Panc1 (cell line): ENCODE measurements at regions not wholly inside any gene's neighbourhood (a gene's known extent, or its start where the extent isn't known, plus 50 kb on each side); places are given as distances from the start of the nearest gene placed in this dataset.

Source experiments
- ATAC-seq: fragments of 200-7000 bp; cut with Tn5 transposase; 2 replicates; pipeline ENCODE4 v1.9.1; 2020; ENCODE audit warnings: mild to moderate bottlenecking, moderate library complexity
- BruUV-seq: library from RNA; stranded (reverse); fragments of 400-500 nt; replicated peaks from 2 replicates; lab custom pipeline; 2021; lab: Mats Ljungman, UMichigan
- CTCF ChIA-PET: fragments of 300-600 bp; sonication (Branson Sonifier 250); formaldehyde crosslinking; loops from one replicate; lab custom pipeline; 2022; ENCODE audit warnings: antibody characterized with exemption; lab: Charles Lee
- POLR2A ChIA-PET: fragments of 300-600 bp; sonication (Branson Sonifier 250); formaldehyde crosslinking; loops from one replicate; lab custom pipeline; 2022; ENCODE audit warnings: antibody characterized with exemption; lab: Charles Lee
- DNase-seq: peaks from one replicate; pipeline ENCODE4 v3.0.0-alpha.2; 2010; ENCODE audit warnings: low read depth, low spot score
- H3K27ac ChIP-seq: 2 replicates; pipeline ENCODE4 v1.5.1; 2011; ENCODE audit warnings: mild to moderate bottlenecking, low read length, inconsistent platforms
- H3K27me3 ChIP-seq: fragments of 200-500 bp; sonication (Bioruptor generic); 2 replicates; pipeline ENCODE4 v1.6.0; 2014; ENCODE audit warnings: low read length, inconsistent platforms; ENCODE audit not compliant: control insufficient read depth, insufficient read depth
- H3K36me3 ChIP-seq: fragments of 200-500 bp; sonication (Bioruptor generic); 2 replicates; pipeline ENCODE4 v1.5.1; 2014; ENCODE audit warnings: inconsistent platforms, mild to moderate bottlenecking, low read length, moderate library complexity; ENCODE audit not compliant: control insufficient read depth, insufficient read depth
- H3K4me1 ChIP-seq: 2 replicates; pipeline ENCODE4 v1.5.1; 2011; ENCODE audit warnings: inconsistent platforms, mild to moderate bottlenecking, low read length, moderate library complexity; ENCODE audit not compliant: control insufficient read depth, insufficient read depth
- H3K4me3 ChIP-seq, 2 experiments: 2 replicates each; pipeline ENCODE4 v1.5.1; 2011 to 2012; ENCODE audit warnings: low read depth in 2 of 2, low read length in 2 of 2, mild to moderate bottlenecking in 2 of 2, inconsistent platforms in 1 of 2, moderate library complexity in 1 of 2
- H3K9me3 ChIP-seq: fragments of 200-500 bp; sonication (Bioruptor generic); 2 replicates; pipeline ENCODE4 v1.5.1; 2014; ENCODE audit warnings: low read depth, mild to moderate bottlenecking, inconsistent platforms, low read length, moderate library complexity; ENCODE audit not compliant: control insufficient read depth, insufficient read depth
- POLR2AphosphoS5 ChIP-seq: IDR thresholded peaks from 2 replicates; pipeline ENCODE4 v1.6.1; 2012; ENCODE audit warnings: mild to moderate bottlenecking, low read depth, low read length, moderate library complexity
- SIN3A ChIP-seq: IDR thresholded peaks from 2 replicates; pipeline ENCODE4 v1.6.1; 2012; ENCODE audit warnings: low read depth, mild to moderate bottlenecking, low read length, moderate library complexity, borderline replicate concordance; ENCODE audit not compliant: insufficient read depth
- TCF7L2 ChIP-seq: IDR thresholded peaks from 2 replicates; pipeline ENCODE4 v1.6.1; 2011; ENCODE audit warnings: mild to moderate bottlenecking, low read depth, low read length, inconsistent platforms
- in situ Hi-C: cut with HindIII; loops from 2 replicates; pipeline ENCODE4 v1.10.0; 2016; ENCODE audit warnings: low sequenced_read_pairs, low pct_unique_long_range_greater_than_20kb
- intact Hi-C: fragments of 100-400 bp; cut with micrococcal nuclease; formaldehyde crosslinking; loops from one replicate; pipeline ENCODE4 v1.10.0; 2022; ENCODE audit not compliant: unreplicated experiment
- TF ChIP-seq, protein P1 (sequence below): fragments of 450-650 bp; IDR thresholded peaks from 2 replicates; pipeline ENCODE4 v1.5.1; 2017; ENCODE audit warnings: mild to moderate bottlenecking
- TF ChIP-seq, protein P2 (sequence below), 2 experiments: IDR thresholded peaks; 2 replicates each; pipeline ENCODE4 v1.6.1; 2011 to 2012; ENCODE audit warnings: low read depth in 2 of 2, control low read depth in 1 of 2, low read length in 1 of 2, mild to moderate bottlenecking in 1 of 2, moderate library complexity in 1 of 2; ENCODE audit not compliant: insufficient read depth in 1 of 2

DNA sequence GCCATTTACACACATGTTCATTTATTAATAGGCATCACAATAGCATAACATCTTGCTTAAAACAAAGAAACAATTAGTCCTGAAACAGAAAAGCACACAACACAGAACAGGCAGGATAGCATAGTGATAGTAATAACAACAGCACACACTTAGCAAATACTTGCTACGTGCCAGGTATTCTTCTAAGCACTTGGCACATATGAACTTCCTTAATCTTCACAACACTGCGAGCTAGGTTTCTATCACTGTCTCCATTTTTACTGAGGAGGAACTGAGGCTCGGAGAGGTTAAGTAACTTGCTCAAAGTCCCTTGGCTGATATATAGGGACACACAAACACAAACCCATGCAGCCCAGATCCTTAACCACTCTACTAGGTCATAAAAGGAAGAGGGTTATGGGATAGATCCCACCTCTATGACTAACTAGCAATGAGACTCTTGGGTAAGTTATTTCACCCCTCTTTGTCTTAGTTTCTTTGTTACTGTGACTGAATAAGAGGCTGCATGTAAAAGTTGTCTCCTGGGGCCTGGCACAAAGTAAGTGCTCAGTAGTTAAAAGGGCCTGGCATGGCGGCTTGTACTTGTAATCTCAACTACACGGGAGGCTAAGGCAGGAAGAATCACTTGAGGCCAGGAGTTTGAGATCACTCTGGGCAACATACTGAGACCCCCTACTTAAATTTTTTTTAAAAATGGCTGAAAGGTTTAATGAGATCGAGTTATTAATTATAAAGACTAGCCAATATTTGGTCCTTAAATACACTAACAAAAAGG is 181.0 kb upstream of the RHOBTB1 start:
- intact Hi-C loops (no loop called here), in situ Hi-C loops (no loop called here)
- no TSS peak for BruUV-seq
- ATAC-seq (no peak), DNase-seq (no peak)
- H3K36me3 ChIP-seq = no peaks in the 10 kb centered on the region
- H3K27me3 ChIP-seq = no peaks in the 10 kb centered on the region; the same call in 1 of the 2 replicates
- TF ChIP-seq TCF7L2 (no peak), SIN3A (no peak), POLR2AphosphoS5 (no peak)
- TF ChIP-seq, protein P1, sequence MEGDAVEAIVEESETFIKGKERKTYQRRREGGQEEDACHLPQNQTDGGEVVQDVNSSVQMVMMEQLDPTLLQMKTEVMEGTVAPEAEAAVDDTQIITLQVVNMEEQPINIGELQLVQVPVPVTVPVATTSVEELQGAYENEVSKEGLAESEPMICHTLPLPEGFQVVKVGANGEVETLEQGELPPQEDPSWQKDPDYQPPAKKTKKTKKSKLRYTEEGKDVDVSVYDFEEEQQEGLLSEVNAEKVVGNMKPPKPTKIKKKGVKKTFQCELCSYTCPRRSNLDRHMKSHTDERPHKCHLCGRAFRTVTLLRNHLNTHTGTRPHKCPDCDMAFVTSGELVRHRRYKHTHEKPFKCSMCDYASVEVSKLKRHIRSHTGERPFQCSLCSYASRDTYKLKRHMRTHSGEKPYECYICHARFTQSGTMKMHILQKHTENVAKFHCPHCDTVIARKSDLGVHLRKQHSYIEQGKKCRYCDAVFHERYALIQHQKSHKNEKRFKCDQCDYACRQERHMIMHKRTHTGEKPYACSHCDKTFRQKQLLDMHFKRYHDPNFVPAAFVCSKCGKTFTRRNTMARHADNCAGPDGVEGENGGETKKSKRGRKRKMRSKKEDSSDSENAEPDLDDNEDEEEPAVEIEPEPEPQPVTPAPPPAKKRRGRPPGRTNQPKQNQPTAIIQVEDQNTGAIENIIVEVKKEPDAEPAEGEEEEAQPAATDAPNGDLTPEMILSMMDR = no peak
- TF ChIP-seq, protein P2, sequence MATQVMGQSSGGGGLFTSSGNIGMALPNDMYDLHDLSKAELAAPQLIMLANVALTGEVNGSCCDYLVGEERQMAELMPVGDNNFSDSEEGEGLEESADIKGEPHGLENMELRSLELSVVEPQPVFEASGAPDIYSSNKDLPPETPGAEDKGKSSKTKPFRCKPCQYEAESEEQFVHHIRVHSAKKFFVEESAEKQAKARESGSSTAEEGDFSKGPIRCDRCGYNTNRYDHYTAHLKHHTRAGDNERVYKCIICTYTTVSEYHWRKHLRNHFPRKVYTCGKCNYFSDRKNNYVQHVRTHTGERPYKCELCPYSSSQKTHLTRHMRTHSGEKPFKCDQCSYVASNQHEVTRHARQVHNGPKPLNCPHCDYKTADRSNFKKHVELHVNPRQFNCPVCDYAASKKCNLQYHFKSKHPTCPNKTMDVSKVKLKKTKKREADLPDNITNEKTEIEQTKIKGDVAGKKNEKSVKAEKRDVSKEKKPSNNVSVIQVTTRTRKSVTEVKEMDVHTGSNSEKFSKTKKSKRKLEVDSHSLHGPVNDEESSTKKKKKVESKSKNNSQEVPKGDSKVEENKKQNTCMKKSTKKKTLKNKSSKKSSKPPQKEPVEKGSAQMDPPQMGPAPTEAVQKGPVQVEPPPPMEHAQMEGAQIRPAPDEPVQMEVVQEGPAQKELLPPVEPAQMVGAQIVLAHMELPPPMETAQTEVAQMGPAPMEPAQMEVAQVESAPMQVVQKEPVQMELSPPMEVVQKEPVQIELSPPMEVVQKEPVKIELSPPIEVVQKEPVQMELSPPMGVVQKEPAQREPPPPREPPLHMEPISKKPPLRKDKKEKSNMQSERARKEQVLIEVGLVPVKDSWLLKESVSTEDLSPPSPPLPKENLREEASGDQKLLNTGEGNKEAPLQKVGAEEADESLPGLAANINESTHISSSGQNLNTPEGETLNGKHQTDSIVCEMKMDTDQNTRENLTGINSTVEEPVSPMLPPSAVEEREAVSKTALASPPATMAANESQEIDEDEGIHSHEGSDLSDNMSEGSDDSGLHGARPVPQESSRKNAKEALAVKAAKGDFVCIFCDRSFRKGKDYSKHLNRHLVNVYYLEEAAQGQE (IDR thresholded peaks at IDR 0.05; ENCODE audit: insufficient read depth in 1 of 2, low read depth in 2 of 2, low read length in 1 of 2) = no peak
- H3K27ac ChIP-seq = no peak overlapping the region
- ChIA-PET CTCF (no interaction called here), POLR2A (no interaction called here)
- H3K4me3 ChIP-seq = no peak overlapping the region
- H3K9me3 ChIP-seq = no peaks in the 10 kb centered on the region
- no peaks in the 10 kb centered on the region for H3K4me1 ChIP-seq

- peaks cover 4% of the 10 kb centered on the region for H3K27me3 ChIP-seq
- no peak overlapping the region for H3K4me3 ChIP-seq
- H3K36me3 ChIP-seq = no peaks in the 10 kb centered on the region
- intact Hi-C loops = no loop called here
- ChIA-PET CTCF (no interaction called here), POLR2A (no interaction called here)
- ATAC-seq (no peak), DNase-seq (no peak)
- H3K4me1 ChIP-seq = no peaks in the 10 kb centered on the region
- H3K9me3 ChIP-seq = no peaks in the 10 kb centered on the region
- no TSS peak for BruUV-seq
- TF ChIP-seq TCF7L2 (no peak), SIN3A (no peak)
- in situ Hi-C loops = no loop called here
- H3K27ac ChIP-seq = no peak overlapping the region
Observed at GRCh38 chr10:61120805-61121204, 176.8 kb upstream of the RHOBTB1 start.

- Histone ChIP-seq H3K9me3 (no peaks in the 10 kb centered on the region), H3K36me3 (no peaks in the 10 kb centered on the region), H3K4me1 (no peaks in the 10 kb centered on the region), H3K4me3 (no peak overlapping the region), H3K27ac (no peak overlapping the region), H3K27me3 (peaks cover 4% of the 10 kb centered on the region)
- BruUV-seq = no TSS peak
- in situ Hi-C loops = no loop called here
- ChIA-PET POLR2A (no interaction called here), CTCF (no interaction called here)
- no peak for ATAC-seq
- DNase-seq = no peak
- intact Hi-C loops = no loop called here
- TF ChIP-seq SIN3A = no peak
- no peak for TF ChIP-seq TCF7L2
- TF ChIP-seq, protein P1 = no peak
- TF ChIP-seq, protein P2 (IDR thresholded peaks at IDR 0.05; ENCODE audit: insufficient read depth in 1 of 2, low read depth in 2 of 2, low read length in 1 of 2) = no peak
- no peak for TF ChIP-seq POLR2AphosphoS5
Observed at GRCh38 chr10:61119573-61119972, 175.6 kb upstream of the RHOBTB1 start.
